SIG-M5 treated with dmso at 0.1 percent for 504 hours (cell line): ENCODE measurements at regions not wholly inside any gene's neighbourhood (a gene's known extent, or its start where the extent isn't known, plus 50 kb on each side); places are given as distances from the start of the nearest gene placed in this dataset.
"Not testable (repeated sequence)": the region's sequence is repeated elsewhere in the genome, so short reads cannot be mapped to it uniquely, and the experiment has no call there.

Experiments used
- DNase-seq: peaks from one replicate; lab custom pipeline; 2025; ENCODE audit not compliant: unreplicated experiment; lab: John Stamatoyannopoulos, UW

DNA sequence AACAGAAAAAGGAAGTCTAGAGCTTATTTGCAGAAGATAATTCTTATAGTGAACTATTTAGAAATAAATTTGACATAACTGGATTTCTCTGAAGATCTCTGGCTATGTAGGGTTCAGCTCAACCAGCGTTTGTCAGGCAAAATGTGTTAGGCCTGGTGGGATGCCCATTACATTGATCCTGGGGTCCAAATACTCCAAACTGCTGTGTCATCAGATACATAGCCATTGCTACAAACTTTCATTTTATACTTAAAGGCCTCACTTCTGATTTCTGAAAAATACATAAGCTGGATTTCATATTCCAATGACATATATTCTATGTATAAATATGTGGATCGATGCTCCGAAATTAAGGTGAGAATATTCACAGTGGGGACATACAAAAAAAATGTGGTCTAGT, 1958.9 kb upstream of the TENM3 start:
- DNase-seq: no peak

DNA sequence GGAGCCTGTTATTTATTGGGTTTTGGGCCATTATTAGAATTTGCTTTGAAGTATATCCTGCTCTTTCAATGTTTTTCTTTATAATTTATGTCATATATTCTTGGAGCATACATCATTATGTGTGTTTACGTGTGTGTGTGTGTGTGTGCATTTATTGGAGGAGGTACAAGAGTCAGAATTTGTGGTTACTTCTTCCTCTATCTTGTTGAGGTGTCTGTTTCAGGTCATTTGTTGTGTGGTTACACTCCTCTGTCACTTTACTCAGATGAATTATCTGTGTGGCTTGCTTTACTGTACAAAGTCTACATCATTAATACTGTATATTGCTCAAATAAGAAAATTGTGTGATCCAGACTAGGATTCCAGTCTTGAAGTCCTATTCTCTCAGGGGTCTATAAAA, 1957.4 kb upstream of the TENM3 start:
- DNase-seq: no peak

DNA sequence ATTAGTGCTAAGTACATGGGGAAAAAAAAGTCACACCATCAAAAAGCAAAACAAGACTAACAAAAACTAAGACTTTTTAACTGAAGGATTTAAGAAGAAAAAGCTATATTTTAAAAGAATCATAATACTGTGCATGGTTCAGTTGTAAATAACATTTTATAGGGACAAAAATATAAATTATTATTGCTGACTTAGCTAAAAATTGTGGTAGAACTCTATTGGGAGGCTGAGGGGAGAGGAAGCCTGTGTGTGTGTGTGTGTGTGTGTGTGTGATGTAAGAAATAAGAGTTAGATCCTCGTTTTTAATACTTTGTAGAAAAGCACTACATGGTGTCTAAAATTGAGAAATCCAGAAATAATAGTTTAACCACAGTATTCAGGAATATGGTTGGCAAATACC, 1950.9 kb upstream of the TENM3 start:
- no peak for DNase-seq

DNA sequence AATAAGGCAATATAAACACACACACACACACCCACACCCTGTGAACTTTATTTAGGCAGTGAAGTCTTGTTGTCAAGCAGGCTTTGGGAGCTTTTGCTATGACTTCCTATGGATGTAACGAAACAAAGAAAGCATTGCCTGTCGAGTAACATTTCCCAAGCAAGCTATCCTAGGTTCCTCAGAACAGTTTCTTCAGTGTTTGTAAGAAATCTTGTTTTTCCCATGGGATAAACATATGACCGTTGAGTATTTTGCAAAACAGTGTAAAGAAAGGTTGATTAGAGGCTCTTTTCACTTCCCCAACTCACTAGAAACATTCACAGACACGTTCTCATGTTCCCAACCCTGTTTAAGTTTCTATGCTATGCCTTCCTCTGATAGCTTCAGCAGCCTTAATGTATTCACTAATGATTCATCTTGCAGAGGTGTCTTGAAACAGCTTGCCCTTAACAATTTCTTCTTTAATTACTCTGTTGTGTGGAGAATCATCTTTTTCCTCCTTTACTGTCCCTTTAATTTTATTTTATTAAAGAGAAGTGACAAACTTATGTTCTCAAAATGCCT, 1947.1 kb upstream of the TENM3 start:
- DNase-seq: no peak

DNA sequence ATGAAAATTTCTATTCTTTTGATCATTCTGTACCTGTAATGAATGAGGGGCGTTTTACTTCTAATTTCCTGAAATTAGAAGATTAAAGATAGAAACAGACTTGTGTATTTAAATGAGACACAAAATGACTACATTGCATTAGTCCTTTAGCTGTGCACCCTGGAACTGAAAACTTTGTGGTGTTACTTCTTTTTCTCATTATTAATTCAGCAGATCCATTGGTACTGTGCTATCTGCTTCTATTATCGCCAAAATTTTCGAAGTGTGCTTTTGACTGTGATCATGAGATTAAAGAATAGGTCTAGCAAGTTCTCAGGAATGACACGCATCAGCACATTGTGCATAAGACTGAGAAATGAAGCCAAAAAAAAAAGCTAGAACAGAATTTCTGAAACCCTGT, 1938.9 kb upstream of the TENM3 start:
- no peak for DNase-seq

DNA sequence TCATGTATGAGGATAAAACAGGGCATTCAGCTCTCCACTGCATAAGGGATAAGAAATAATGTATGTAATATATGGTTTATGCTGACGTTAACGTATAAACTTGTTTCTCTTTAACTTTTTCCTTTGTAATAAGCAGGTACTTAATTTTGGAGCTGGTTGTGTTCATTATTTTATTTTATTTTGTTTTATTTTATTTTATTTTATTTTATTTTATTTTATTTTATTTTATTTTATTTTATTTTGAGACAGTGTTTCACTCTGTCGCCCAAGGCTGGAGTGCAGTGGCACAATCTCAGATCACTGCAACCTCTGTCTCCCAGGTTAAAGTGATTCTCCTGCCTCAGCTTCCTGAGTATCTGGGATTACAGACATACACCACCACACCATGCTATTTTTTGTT, 1932.6 kb upstream of the TENM3 start:
- no peak for DNase-seq

DNA sequence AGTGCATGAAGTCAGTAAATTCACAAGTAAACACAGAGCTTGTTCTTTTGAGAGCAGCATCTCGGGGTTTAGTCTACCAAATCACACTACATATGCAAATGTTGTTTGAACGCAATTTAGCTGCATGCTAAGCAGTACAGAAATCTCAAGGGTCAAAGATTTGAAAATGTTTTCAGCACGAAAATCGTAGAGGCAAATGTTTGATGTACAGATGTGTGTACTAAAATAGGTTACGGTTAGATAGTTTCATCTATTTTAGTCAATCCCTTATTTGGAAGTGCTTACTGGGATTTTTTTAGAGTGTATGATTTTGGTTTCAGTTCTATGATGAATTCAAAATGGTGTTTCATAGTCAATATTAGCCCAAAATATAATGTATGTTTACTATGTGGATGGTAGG, 1928.2 kb upstream of the TENM3 start:
- no peak for DNase-seq

DNA sequence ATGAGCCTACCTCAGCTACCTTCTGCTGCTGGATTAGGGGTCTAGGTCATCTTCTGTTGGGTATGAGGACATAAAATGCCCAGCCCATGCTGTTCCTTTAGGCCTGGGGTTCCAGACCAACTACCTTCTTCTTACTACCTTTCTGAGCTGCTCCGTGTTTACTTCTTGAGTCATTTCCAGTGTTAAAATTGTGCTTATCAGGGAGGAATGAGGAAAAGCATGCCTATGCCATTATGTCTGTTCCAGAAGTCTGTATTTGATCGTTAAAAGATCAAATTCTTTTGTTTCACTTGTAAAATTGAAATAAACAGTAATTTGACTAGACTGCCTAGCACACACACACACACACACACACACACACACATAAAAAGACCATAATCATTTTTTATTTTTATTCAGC, 1912.7 kb upstream of the TENM3 start:
- no peak for DNase-seq

DNA sequence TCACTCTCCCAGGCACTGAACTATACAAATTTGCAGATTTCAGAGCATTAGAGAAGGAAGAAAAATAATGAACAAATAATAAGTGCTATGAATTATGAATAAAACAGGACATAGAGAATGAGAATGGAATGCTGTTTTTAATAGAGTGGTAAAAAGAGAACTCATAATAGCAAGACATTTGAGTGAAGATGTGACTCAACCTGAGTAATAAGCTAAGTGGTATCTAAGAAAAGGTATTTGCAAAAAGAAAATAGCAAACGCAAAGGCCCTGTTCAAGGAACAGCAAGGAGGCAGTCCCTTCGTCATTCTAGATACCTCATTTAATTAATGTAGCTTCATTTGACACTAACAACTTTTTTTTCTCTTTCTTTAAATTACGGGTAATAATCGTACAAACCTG, 1910.0 kb upstream of the TENM3 start:
- no peak for DNase-seq

DNA sequence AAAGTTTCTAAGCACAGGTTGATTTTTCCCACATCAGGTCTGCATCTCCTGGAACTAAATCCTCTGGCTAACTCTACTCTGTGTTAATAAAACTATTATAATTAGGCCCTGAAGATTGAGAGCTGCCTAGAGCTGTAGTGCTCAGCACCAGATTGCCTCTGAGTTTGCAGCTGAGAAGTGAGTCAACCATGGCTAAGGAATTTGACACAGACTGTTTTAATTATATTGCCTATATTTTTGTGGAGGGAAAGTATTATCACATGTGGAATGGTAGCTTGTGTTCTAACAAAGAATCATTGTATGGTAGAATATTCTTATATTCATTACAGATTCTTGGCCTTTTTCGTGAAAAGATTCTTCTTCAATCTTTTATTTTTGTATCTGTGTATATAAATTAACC, 1907.6 kb upstream of the TENM3 start:
- DNase-seq: no peak

DNA sequence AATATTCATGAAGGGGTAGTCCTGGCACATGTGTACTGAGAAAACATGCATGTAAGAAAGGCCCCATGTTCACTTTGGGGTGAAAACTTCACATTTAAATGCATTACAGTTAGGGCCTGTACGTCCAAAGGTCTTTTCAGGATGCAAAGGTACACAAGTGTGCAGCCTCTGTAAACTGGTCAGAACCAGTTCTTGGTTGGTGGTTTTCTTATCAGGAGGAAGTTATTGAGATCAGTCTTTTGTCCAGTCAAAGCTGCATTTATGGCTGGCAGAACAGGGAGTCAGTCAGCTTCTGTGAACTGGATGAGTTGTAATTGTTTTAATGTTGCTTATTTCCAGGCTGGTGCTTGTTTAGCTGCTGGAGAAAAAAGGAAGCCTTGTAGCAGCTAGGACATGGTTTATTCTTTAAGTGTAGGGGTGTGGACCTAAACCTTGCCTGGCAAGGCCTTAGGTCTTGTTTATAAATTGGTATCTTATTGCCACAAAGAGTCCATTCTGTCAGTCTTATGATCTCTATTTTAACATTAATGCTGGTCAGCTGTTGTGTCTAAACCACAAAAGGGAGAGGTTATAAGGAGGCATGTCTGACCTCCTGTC, 1906.6 kb upstream of the TENM3 start:
- DNase-seq: no peak

DNA sequence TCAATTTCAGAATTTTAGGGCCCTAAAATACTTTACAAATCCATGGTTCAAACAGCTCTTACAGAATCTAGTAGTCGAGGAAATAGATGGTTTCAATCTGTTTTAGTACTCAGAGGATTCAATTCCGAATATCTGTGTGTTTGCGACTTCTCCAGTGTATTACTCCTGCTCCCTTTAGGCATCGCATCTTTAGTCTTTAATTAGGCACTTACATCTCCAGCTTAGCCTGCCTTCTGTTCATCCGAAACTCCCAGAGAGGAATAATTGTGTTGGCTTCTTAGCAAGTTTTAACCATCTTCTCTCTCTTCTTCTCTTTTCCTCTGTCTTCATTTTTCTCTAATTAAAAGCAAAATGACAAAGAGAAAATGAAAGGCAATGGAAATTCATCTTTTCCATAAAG, 1901.3 kb upstream of the TENM3 start:
- no peak for DNase-seq

DNA sequence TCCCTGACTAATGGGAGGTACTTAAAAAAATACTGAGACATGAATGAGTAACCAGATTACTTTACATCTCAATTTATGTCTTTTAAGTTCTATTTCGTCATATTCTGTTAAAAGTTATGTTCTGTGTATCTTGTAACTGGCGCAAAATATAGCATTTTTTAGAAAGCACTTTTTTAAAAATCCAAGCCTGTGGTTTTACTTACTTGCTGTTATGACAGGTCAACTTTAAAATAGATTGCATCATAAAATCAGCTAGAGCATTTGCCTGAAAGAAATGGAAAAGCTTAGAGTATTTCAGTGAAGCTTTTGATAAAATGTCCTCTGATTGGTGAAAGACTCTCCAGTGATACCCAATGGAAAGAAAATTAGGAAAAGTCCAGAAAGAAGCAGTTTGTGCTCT, 1892.3 kb upstream of the TENM3 start:
- DNase-seq: no peak

DNA sequence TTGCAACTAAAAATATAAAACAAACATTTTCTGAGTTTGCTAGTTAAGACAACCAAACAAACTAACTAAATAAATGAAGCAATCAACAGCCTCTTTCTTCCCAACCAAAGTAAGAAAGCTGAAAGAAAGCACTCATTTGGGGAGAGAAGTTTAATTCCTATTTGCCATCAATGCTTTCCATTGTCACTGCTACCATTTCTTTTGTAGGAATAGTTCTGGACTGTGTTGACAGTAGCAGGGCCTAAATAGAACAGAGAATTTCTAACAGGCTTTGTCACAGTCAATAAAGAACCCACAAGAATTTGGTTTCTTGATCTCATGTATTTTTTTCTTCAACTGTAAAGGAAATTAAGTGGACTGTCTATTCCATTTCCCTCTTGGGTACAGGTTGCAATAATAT, 1886.4 kb upstream of the TENM3 start:
- DNase-seq: no peak

DNA sequence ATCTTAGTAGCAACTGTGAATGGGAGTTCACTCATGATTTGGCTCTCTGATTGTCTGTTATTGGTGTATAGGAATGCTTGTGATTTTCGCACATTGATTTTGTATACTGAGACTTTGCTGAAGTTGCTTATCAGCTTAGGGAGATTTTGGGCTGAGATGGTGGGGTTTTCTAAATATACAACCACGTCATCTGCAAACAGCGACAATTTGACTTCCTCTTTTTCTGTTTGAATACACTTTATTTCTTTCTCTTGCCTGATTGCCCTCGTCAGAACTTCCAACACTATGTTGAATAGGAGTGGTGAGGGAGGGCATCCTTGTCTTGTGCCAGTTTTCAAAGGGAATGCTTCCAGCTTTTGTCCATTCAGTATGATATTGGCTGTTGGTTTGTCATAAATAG, 1883.1 kb upstream of the TENM3 start:
- not testable (repeated sequence) for DNase-seq

DNA sequence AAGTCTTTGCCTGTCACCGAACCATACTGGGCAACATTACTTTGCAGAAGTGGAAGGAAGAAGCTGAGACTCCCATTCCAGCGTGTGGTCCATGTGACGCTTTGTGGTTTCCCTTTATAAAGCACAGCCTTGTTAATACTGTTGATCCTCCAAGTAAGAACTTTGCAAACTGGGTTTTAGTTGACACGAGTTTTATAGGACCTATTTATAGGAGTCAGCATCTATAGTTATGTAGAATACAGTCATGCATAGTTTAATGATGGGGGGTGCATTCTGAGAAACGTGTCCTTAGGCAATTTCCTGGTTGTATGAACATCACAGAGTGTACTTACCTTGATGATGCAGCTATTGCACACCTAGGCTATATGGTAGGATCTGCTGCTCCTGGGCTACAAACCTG, 1879.4 kb upstream of the TENM3 start:
- DNase-seq: no peak

DNA sequence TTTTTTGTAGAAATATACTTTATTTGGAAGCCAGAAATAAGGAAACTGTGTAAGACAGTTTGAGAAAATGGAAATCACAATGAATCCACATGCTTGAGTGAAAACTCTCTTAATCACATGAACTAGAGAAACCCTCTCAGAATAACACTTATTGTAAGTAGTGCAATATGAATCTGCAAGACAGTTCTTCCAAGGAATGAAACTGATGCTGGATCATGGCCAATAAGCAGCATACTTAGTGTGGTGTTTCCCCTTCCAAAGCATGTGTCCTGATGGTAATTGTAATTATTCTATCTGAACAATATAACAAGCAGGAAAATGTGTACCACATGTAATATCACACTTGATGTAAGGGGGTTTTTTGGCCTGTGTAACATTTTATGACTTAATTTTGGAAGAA, 1870.5 kb upstream of the TENM3 start:
- no peak for DNase-seq

DNA sequence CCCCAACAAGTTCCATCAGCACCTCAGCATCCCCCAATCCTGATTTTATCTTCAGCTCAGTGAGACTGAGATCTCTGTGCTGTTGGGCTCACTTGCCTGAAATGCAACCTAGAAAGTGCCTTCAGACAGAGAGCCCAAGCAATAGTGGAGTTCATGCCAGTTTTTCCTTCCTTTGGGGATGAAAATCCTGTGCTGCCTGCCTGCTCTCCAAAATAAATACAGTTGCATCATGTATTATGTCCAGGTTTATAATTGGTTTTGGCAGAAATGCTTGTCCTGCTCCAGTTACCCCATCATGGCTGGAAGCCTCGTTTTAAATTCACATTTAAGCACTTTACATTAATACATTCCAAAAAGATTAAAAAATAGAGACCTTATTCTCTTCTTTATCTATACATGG, 1865.5 kb upstream of the TENM3 start:
- no peak for DNase-seq

DNA sequence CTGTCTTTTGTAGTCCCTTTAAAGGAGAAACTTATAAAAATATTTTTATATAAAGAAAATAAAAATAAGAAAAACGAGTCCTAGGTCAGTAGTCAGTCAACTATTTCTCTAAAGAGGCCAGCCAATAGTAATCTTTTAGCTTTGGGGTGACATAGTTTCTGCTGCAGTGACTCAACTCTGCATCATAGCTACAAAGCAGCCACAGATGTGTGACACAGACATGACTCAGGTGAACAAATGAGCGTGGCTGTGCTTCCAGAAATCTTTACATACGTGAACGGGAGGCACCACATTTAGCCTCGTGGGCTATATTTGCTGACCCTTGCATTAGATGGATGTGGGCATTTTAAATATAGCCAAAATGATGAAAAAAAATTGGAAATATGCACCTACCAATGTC, 1862.5 kb upstream of the TENM3 start:
- no peak for DNase-seq

DNA sequence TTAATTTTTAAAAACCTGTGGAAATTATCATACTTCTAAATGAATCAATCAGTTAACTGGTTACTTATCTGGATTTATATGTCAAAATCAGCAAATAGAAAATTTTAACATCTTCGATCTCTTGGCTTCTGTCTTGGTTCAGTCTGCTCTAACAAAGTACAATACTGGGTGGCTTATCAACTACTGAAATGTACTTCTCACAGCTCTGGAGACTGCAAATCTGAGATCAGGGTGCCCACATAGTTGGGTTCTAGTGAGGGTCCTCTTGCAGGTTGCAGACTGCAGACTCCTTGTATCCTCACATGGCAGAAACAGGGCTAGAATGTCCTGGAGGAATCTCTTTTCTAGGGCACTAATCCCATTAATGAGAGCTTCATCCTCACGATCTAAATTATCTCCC, 1851.6 kb upstream of the TENM3 start:
- DNase-seq: no peak

DNA sequence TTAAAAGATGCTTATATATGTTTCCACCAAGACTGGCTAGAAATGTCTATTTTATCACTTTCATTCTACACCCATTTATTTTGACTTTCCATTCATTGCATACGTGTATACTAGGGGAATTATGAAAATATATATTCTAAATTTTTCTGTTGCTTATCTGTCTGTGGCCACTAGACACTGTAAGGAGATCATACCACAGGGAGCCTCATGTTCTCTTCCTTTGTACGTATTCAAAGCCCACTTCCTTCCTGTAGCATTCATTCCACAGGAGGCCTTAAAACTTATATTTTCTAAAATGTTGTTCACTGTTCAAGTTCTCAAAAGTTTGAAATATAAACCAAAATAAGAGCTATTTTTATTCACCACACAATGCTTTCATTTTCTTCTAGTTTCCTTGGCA, 1848.9 kb upstream of the TENM3 start:
- no peak for DNase-seq

DNA sequence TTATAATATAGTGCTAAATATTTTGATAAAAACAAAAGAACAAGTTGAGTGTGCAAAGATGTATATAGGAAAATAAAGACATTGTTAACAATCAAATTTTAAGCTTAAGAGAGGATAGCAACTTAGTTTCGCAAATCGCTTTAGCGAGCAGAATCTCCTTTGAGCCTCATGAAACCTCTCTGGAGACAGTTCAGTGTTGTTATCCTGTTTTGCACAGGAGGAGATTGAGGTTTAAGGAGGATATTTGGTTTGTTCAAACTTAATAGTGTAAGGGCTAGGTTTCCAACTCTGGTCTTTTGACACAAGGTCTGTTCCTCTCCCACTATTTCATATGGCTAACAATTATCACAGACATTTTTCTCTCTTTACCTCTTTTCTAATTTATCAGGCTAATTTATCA, 1848.5 kb upstream of the TENM3 start:
- no peak for DNase-seq

DNA sequence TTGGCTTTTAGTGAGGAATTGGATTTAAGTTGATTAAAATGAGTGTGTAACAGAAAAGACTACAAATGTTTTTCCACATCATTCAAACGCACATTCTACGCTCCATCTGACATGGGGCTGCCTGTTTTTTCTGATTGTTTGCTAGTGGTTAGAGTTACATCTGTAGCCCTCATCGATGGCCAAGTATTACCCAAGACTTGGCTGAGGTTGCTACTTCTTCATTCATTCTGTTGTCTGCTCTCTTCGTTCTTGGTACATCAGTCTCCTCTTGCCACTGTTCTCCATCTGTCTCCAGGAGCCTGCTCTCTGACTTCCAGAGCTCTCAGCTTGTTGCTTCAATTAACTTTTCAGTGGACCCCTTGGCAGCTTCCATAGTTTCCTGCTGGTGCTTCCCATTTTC, 1844.6 kb upstream of the TENM3 start:
- no peak for DNase-seq
